ENCODE measurements at regions not wholly inside any gene's neighbourhood (a gene's known extent, or its start where the extent isn't known, plus 50 kb on each side); places are given as distances from the start of the nearest gene placed in this dataset.

GRCh38 chr13:34312578-34312977 is 494.6 kb downstream of the RFC3 start:
- no peak for TF ChIP-seq POLR2A (IDR thresholded peaks at IDR 0.05; ENCODE audit: low read depth, low read length)
- no peak for TF ChIP-seq POLR2AphosphoS5 (IDR thresholded peaks at IDR 0.05; ENCODE audit: low read depth, low read length)
